GM19043 (cell line): ENCODE measurements at regions not wholly inside any gene's neighbourhood (a gene's known extent, or its start where the extent isn't known, plus 50 kb on each side); places are given as distances from the start of the nearest gene placed in this dataset.
"Not testable (repeated sequence)": the region's sequence is repeated elsewhere in the genome, so short reads cannot be mapped to it uniquely, and the experiment has no call there.

Source experiments
- ATAC-seq: cut with Tn5 transposase; IDR thresholded peaks from one replicate; pipeline ENCODE4 v1.9.1; 2021; ENCODE audit warnings: low read depth; ENCODE audit not compliant: unreplicated experiment

GRCh38 chr4:189771696-189772361 lies 168.8 kb upstream of the FRG1 start:
- no peak for ATAC-seq

DNA sequence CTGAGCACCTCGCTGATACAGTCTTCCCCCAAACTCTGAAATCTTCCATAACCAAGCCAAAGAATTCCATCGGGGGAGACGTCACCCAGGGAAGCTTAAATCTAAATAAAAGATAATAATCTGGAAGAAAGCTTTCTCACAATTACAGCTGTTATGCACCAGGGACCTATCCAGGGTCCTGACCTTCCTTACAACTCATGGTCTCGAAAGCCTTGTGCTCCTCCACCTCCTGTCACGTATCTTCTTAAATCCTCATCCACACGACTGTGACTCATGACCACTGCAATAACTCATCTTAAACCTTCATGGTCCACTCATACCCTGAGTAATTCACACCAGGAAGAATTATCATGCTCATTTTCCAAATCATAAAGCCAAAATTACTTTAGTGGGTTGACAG lies 166.8 kb upstream of the FRG1 start:
- ATAC-seq, result no peak

DNA sequence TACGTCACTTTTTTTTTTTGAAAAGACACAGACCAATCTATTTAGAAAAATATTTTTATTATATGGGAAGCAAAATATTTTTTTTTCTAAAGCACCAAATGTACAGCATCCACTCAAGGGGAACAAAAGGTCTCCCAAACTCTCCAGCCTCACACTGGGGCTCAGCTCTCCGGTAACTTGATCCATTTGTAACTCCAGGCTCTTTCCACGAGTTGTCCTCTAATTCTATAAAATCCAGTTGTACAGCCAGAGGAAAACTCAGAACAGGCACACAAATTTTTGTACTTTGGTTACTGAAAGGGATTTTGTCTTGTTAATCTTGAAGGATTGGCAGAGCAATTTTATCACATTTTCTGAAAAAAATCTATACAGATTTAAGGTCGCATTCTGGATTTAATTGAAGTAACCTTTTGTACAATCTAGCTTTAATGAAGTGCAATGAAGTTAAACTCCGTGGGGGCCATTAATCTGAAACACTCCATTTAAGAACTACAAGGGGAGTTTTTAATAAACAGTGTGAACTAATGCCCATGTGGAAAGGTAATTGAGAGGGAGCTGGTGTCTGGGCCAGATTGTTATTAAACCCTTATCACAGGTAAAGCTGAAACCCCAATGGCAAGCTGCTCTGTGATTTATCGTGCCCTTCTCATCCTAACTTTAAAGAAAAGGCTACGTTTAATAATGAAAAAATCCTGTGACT lies 161.2 kb upstream of the FRG1 start:
- ATAC-seq, result no peak

DNA sequence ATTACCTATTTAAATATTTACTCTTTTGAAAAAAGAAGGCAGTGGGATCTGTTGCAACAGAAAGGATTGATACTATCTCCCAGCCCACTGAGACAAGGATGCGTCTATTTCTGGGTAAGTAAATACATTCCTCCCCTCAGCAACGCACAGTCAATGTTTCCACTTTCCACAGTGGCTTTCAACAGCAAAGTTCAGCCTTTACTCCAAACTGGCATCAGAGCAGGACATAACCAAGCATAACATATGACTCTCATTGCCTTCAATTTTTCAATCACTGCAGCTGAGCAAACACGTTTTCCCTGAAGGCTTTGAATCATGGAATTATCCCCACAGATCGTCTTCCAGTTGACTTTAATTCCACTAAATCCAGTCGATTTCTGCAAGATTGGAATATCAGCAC lies 160.3 kb upstream of the FRG1 start:
- ATAC-seq, result no peak

GRCh38 chr4:189784651-189785050 lies 156.0 kb upstream of the FRG1 start:
- no peak for ATAC-seq

- no peak for ATAC-seq
Observed at GRCh38 chr4:189785257-189785656, 155.4 kb upstream of the FRG1 start.

GRCh38 chr4:189786447-189786846 lies 154.2 kb upstream of the FRG1 start:
- ATAC-seq, result no peak

- no peak for ATAC-seq
Observed at GRCh38 chr4:189787216-189788031, 153.2 kb upstream of the FRG1 start.

- ATAC-seq, result peak; percentile 97
Observed at GRCh38 chr4:189792924-189793618, 147.6 kb upstream of the FRG1 start.

DNA sequence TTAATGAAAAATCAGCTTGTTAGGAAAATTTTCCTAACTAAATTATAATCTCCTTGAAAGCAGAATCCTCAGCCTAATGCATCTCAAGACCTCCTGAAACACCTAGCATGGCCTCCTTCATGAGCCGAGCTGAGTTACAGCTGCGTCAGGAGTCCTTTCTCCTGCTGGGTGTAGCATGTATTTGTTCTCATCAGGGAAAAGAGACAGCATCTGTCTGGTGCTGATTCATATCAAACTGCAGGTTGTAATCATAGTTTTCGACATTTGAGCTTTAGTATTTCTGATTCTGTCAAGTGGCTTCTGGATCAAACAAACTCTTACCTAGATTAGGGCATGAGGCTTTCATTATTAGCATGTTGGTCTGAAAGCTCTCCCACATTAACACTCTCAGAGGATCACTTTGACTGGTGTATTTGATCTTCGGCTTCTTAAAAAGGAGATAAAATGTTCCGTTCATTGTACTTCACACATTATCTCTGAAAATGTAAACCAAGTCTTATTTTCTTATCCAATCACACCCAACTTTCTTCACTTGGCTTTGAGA lies 140.1 kb upstream of the FRG1 start:
- no peak for ATAC-seq

DNA sequence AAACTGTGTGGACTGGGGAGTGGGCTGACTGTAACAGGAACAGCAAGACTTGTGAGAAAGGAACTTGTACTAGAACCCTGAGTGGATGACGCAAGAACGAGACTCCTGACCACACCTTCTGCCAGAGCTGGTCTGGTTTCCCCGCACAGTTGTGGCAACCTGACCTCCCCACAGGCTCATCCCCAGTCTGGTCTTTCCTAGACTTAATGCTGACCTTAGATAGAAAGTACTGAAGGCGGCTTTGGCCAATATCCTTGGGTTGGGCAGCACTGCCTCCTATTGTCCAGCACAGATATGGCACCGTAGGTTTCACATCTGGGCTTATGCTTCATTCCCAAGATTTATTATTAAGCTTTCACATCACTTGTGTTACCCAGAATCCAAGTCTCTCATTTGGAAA lies 137.8 kb upstream of the FRG1 start:
- ATAC-seq, result no peak

GRCh38 chr4:189804894-189805293 lies 135.8 kb upstream of the FRG1 start:
- ATAC-seq, result no peak

DNA sequence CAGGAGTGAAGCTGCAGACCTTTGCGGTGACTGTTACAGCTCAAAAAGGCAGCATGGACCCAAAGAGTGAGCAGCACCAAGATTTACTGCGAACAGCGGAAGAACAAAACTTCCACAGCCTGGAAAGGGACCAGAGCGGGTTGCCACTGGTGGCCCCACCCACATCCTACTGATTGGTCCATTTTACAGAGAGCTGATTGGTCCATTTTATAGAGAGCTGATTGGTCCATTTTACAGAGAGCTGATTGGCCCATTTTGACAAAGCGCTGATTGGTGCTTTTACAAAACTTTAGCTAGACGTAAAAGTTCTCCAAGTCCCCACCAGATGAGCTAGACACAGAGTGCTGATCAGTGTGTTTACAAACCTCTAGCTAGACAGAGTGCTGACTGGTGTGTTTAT lies 134.2 kb upstream of the FRG1 start:
- ATAC-seq, result no peak

GRCh38 chr4:189807031-189807430 lies 133.6 kb upstream of the FRG1 start:
- no peak for ATAC-seq

- no peak for ATAC-seq
Observed at GRCh38 chr4:189809241-189809735, 131.4 kb upstream of the FRG1 start.

GRCh38 chr4:189809839-189810238 lies 130.8 kb upstream of the FRG1 start:
- no peak for ATAC-seq

DNA sequence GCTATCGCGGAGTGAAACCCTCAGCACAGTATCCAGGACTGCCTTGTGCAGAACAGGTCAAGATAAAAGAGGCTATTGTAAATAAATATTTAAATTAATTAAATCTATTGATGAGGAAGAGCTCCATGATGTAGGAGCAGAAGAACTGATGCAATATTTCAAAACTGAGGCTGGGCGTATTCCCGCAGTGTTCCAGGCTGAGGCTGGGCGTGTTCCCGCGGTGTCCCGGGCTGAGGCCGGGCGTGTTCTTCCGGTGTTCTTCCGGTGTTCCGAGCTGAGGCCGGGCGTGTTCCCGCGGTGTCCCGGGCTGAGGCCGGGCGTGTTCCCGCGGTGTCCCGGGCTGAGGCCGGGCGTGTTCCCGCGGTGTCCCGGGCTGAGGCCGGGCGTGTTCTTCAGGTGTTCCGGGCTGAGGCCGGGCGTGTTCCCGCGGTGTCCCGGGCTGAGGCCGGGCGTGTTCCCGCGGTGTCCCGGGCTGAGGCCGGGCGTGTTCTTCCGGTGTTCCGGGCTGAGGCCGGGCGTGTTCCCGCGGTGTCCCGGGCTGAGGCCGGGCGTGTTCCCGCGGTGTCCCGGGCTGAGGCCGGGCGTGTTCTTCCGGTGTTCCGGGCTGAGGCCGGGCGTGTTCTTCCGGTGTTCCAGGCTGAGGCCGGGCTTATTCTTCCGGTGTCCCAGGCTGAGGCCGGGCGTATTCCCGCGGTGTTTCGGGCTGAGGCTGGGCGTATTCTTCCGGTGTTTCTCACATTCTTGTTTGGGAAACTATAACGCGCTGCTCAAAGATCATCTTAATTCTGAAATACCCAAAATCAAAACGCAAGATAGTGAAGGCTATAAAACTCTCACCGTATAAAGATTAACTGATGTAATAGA lies 130.1 kb upstream of the FRG1 start:
- not testable (repeated sequence) for ATAC-seq

DNA sequence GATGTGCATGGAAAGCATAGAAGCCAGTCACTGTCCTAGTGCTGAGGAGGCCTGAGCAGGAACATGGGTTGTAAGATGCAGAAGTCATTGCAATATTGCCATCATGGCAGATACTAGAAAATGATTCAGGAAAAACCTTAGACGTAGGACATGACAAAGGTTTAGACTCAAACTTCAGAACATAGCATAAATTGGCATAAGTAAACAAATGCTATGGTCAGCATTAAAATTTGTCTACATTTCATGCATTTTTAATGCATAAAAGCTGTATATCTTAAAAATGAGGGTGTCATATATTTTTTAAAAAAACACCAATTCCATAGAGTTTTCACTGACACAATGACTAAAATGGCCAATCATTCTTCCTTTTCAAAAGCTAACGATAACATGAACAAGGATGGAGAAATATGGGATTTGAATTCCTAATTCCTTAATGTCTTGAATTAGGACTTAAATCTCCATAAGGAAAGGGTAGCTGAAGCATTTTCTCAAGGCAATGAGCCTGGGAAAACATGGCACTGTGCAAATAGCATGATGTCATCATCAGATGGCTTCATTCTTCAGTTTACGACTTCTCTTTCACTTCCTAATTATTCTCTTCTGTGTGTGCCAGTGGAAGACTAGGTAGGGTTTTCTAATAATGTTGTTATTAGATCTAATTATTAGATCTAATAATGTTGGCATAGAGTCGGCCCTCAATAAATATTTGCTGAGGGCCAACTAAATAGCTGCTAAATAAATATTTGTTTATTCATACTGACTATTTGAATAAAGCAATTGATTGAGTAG lies 125.1 kb upstream of the FRG1 start:
- no peak for ATAC-seq

DNA sequence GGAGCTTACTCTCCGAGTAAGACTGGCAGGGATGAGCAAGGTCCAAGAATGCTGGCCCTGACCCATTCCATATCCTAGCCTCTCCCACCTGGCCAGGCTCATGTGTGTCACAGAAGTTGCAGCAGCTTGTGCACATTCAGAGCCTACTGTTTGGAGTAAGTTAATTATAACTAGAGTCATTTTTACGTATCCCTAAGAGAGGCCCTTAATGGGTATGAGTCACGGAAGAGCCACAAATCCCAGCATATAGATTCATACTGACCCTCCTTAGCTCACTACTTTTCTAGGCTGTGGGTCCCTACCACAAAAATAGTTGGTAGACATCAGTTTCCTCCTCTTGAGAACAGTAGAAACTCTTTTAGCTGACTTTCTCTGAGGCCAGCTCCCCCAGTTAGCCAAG lies 118.3 kb upstream of the FRG1 start:
- no peak for ATAC-seq
